Glutamatergic neuron (in vitro differentiated cells): ENCODE measurements at regions not wholly inside any gene's neighbourhood (a gene's known extent, or its start where the extent isn't known, plus 50 kb on each side); places are given as distances from the start of the nearest gene placed in this dataset.

Experiments used
- DNase-seq: peaks from one replicate; pipeline ENCODE4 v3.0.0; 2022
- H3K27ac Mint-ChIP-seq: one replicate; pipeline ENCODE4 v1.8.0; 2020; ENCODE audit warnings: mild to moderate bottlenecking, mixed read lengths, inconsistent platforms; ENCODE audit not compliant: unreplicated experiment
- H3K27me3 Mint-ChIP-seq: one replicate; pipeline ENCODE4 v1.8.0; 2020; ENCODE audit warnings: mild to moderate bottlenecking, moderate library complexity, mixed read lengths, inconsistent platforms; ENCODE audit not compliant: unreplicated experiment
- H3K36me3 Mint-ChIP-seq: one replicate; pipeline ENCODE4 v1.8.0; 2020; ENCODE audit warnings: mild to moderate bottlenecking, mixed read lengths, inconsistent platforms; ENCODE audit not compliant: unreplicated experiment
- H3K4me1 Mint-ChIP-seq: one replicate; pipeline ENCODE4 v1.8.0; 2020; ENCODE audit warnings: mild to moderate bottlenecking, low read depth, mixed read lengths, inconsistent platforms; ENCODE audit not compliant: unreplicated experiment
- H3K4me3 Mint-ChIP-seq: one replicate; pipeline ENCODE4 v1.8.0; 2020; ENCODE audit warnings: mild to moderate bottlenecking, mixed read lengths, inconsistent platforms; ENCODE audit not compliant: unreplicated experiment
- H3K9me3 Mint-ChIP-seq: one replicate; pipeline ENCODE4 v1.8.0; 2020; ENCODE audit warnings: mild to moderate bottlenecking, moderate library complexity, mixed read lengths, inconsistent platforms; ENCODE audit not compliant: unreplicated experiment
- TF ChIP-seq, protein P1 (sequence below): fragments of 200-600 bp; sonication (generic); IDR thresholded peaks from one replicate; pipeline ENCODE4 v1.5.0; 2021; ENCODE audit not compliant: partially characterized antibody, unreplicated experiment

DNA sequence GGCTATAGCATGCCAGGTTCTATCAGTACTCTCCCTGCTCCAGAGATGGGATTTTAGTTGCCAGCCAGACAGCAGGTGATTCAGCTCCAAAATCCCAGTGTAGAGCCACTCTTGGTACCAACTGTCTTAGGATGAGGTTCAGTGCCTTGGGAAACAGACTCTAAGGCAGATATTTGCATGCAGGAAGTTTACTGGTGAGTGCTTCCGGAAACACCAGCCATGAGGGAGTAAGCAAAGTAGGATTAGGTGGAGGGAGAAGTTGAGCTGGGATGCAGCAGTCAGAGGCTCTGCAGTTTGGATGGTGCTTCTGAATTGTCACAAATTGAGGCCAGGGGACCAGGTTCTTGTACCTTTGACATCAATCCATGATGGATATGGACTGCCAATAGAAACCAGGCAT, 207.5 kb upstream of the JUN start:
- peaks cover 2% of the 10 kb centered on the region for H3K9me3 Mint-ChIP-seq
- TF ChIP-seq, protein P1, sequence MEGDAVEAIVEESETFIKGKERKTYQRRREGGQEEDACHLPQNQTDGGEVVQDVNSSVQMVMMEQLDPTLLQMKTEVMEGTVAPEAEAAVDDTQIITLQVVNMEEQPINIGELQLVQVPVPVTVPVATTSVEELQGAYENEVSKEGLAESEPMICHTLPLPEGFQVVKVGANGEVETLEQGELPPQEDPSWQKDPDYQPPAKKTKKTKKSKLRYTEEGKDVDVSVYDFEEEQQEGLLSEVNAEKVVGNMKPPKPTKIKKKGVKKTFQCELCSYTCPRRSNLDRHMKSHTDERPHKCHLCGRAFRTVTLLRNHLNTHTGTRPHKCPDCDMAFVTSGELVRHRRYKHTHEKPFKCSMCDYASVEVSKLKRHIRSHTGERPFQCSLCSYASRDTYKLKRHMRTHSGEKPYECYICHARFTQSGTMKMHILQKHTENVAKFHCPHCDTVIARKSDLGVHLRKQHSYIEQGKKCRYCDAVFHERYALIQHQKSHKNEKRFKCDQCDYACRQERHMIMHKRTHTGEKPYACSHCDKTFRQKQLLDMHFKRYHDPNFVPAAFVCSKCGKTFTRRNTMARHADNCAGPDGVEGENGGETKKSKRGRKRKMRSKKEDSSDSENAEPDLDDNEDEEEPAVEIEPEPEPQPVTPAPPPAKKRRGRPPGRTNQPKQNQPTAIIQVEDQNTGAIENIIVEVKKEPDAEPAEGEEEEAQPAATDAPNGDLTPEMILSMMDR = no peak
- H3K36me3 Mint-ChIP-seq = no peaks in the 10 kb centered on the region
- H3K4me1 Mint-ChIP-seq = no peaks in the 10 kb centered on the region
- peaks cover 4% of the 10 kb centered on the region for H3K27me3 Mint-ChIP-seq
- DNase-seq = no peak
- H3K4me3 Mint-ChIP-seq = no peak overlapping the region
- no peak overlapping the region for H3K27ac Mint-ChIP-seq

DNA sequence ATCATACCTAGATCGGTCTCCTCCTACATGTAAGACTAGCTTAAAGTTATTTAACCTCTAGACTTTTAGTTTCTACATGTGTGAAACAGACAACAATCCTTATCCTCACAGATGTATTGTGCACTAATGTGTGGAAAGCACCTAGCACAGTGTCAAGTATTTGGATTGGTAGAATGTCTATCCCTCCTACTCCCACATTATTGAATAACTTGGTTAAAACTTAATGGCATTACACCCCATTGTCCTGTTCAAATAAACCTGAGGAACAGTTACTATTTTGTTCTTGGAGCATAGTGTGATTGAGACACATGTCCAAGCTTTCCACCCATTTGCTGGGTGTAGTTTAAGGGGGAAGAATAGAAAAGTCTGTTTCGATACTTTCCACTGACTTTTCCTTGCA, 208.8 kb upstream of the JUN start:
- no peaks in the 10 kb centered on the region for H3K4me1 Mint-ChIP-seq
- H3K27ac Mint-ChIP-seq = no peak overlapping the region
- H3K4me3 Mint-ChIP-seq = no peak overlapping the region
- DNase-seq = no peak
- H3K9me3 Mint-ChIP-seq = peaks cover 2% of the 10 kb centered on the region
- peaks cover 2% of the 10 kb centered on the region for H3K27me3 Mint-ChIP-seq
- TF ChIP-seq, protein P1 = no peak
- no peaks in the 10 kb centered on the region for H3K36me3 Mint-ChIP-seq

DNA sequence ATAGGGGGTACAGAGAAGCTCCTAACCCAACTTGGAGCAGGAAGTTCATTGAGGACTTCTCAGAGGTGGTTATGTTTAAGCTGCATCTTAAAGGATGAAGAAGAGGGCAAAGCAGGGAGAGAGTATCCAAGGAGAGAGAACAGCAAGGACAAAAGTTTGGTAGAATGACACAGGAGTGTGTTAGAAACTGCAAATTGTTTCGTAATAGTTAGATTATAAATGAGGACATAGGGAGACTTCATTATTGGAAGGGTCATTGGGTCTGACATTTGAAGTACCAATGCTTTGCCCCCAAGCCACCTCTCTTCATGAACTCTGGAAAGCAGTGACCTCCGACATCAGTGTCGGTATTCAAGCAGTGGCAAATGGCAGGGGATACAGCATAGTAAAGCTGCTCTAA, 209.6 kb upstream of the JUN start:
- Mint-ChIP-seq H3K27ac (no peak overlapping the region), H3K36me3 (no peaks in the 10 kb centered on the region), H3K27me3 (no peaks in the 10 kb centered on the region), H3K9me3 (peaks cover 2% of the 10 kb centered on the region), H3K4me1 (no peaks in the 10 kb centered on the region), H3K4me3 (no peak overlapping the region)
- no peak for DNase-seq
- TF ChIP-seq, protein P1 = no peak

DNA sequence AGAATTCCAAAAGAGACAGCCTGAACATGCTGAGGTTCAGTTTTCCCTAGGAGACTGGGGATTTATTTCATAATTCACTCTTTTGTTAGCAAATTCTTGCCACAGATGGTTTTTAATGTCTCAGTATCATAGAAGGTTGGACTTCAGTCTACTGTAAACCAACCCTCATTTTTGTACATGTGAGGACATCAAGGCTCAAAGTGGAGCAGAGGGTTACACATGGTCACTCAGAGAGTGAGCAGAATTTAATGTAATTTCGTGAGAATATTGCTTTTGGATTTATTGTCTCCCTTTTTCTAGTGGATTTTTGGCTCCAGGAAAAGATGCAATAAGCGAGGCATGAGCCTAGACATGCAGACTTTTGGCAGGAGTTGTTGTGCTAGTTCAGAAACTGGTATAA, 210.8 kb upstream of the JUN start:
- DNase-seq = no peak
- H3K36me3 Mint-ChIP-seq = no peaks in the 10 kb centered on the region
- H3K4me3 Mint-ChIP-seq = no peak overlapping the region
- TF ChIP-seq, protein P1 = no peak
- no peak overlapping the region for H3K27ac Mint-ChIP-seq
- H3K9me3 Mint-ChIP-seq = peaks cover 2% of the 10 kb centered on the region
- no peaks in the 10 kb centered on the region for H3K4me1 Mint-ChIP-seq
- H3K27me3 Mint-ChIP-seq = no peaks in the 10 kb centered on the region

DNA sequence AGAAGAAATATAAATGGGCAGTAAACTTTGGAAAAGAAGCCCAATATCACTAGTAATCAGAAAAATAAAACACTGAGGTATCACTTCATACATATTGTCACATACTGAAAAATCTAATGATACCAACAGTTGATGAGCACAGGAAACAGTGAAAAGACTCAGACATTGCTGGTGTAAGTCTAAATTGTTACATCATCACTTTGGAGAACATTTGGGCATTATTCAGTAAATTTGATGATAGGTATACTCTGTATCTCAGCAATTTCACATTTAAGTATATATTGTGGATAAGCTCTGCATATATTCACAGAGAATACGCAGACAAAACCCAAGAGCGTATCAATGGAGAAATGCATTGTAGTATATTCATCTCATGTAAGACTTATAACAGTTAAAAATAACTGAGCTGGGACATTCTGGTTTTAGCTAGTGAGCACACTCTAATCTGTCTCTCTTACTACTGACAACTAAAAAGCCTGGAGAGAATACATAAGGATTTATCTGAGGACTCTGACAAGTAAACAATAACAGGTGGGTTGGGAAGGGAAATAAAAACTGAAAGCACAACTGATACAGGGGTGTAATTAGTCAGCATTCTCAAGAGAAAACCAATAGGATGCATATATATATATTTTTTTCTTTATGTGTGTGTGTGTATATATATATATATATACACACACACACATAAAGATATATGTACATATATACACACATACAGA, 212.7 kb upstream of the JUN start:
- TF ChIP-seq, protein P1 = no peak
- no peaks in the 10 kb centered on the region for H3K9me3 Mint-ChIP-seq
- H3K4me1 Mint-ChIP-seq = no peaks in the 10 kb centered on the region
- no peak for DNase-seq
- no peak overlapping the region for H3K4me3 Mint-ChIP-seq
- no peak overlapping the region for H3K27ac Mint-ChIP-seq
- no peaks in the 10 kb centered on the region for H3K27me3 Mint-ChIP-seq
- H3K36me3 Mint-ChIP-seq = no peaks in the 10 kb centered on the region
